Suppressor macrophage (primary cell): ENCODE measurements at regions not wholly inside any gene's neighbourhood (a gene's known extent, or its start where the extent isn't known, plus 50 kb on each side); places are given as distances from the start of the nearest gene placed in this dataset.

ENCODE experiments used
- DNase-seq, 4 experiments: peaks; one replicate each; pipeline ENCODE4 v3.0.0-alpha.2; 2020 to 2022

DNA sequence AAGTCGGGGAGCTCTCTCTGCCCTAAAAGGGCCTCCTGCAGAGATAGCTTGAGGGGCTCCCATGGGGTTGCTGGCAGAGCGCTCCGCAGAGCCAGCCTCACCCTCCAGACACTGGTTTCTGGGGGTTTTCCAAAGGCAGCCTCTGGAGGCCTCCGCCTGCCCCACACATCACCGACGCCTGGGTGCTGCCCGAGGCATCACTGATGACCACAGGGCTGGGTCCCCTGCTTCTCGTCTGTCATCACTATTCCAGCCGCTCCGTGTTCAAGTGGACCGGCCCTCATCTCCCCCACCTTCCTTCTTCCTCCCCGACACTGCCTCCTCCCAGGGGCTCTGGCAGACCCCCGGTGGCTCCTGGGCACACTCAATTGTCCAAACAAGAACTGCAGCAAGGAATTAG, 64.1 kb upstream of the IRX4 start:
- no peak for DNase-seq

DNA sequence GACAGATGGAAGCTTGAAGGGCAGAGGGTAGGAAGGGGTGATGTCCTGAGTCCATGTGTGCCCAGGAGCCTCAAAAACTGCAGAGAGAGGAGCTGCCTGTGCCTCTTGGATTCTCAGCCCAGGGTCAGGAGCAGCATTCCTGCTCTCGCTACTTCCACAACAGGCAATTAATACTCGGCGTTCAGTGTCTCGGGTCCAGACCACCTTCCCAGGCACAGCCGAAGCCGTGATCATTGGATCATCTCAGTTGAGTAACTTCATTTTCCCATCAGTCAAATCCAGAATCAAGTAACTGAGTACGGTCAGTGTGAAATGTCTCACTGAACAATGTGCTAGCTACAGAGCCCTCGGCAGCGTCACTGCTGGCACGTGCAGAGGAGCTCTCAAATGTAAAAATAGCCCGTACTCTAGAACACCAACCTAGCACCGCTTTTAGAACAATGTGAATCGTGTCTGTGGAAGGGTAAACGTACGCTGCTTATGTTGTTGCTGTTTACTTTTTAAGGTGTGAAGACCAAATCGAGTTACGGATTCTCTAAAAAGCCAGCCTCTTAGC, 63.5 kb upstream of the IRX4 start:
- no peak for DNase-seq

DNA sequence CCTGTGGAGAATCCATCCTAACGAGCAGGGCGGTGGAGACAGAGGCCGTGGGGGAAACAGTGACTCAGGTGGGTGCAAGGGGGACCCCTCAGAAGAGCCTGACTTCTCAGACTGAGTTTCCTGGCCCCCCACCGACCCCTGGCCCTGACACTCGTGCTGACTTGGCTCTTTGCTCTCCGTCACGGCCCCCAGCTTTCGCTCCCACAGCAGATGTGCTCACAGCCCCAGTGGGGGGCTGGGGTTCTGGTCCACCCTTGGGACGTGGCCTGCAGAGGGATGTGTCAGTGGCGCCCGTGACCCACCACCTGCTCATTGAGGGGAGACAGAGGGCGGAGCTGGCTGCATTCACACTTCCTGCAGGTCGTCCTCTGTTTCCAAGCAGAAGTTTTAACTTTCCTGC, 62.9 kb upstream of the IRX4 start:
- DNase-seq, result no peak

DNA sequence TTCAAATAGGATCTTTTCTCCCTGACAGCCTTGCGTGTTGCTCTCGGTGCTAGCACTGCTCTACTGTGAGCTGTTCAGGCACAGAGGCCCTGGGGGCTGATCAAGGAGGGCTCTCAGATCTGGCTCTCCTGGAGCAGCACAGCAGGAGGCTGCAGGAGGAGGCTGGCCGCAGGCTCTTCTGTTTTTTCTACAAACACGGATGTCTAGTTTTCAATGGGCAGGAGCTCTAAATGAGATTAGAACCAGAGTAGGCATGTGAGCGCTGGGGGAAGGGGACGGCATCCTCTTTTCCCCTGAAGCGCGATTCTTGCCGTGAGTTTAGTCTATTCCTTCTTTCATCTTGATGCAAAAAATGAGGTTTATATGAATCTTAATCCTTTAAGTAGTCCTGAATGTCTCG, 61.7 kb upstream of the IRX4 start:
- no peak for DNase-seq

DNA sequence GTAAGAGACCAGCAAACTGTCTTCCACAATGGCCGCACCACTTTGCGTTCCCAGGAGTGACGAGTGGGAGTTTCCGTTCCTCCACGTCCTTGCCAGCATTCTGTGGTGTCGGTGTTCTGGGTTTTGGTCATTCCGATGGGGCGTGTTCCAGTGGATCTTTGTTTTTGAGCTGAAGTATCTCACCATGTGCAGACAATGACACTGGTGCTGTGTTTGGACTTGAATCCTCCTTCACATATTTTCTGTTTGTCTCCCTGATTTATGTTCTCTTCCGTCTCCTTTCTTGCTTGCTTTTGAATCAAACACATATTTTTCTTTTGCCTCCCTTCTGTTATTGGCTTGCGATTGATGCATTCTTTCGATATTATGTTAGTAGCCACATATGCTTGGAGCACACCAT, 60.8 kb upstream of the IRX4 start:
- DNase-seq, result no peak

DNA sequence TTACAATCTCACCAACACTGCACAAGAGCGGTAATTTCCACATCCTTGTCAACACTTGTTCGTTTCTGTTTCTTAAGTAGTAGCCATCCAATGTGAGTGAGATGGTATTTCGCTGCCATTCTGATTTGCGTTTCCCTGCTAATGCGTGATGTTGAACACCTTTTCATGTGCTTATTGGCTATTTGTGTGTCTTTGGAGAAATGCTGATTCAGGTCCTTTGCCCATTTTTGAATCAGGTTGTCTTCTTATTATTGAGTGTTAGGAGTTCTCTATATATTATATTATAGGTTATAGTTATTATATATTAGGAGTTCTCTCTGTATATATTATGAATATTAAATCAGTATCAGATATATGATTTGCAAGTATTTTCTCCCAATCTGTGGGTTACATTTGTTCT, 59.9 kb upstream of the IRX4 start:
- DNase-seq, result no peak

DNA sequence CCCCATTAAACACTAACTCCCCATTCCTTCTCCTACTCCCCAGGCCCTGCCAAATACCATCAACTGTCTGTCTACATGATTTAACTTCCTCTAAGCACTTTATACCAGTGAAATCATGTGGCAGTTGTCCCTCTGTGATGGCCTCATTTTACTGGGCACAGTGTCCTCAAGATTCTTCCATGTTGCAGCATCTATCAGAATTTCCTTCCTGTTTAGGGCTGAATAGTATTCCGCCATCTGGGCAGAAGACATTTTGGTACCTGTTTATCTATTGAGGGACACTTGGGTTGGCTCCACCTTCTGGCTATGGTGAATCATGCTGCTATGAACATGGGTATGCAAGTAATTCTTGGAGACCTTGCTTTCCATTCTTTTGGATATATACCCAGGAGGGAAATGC, 59.4 kb upstream of the IRX4 start:
- no peak for DNase-seq

DNA sequence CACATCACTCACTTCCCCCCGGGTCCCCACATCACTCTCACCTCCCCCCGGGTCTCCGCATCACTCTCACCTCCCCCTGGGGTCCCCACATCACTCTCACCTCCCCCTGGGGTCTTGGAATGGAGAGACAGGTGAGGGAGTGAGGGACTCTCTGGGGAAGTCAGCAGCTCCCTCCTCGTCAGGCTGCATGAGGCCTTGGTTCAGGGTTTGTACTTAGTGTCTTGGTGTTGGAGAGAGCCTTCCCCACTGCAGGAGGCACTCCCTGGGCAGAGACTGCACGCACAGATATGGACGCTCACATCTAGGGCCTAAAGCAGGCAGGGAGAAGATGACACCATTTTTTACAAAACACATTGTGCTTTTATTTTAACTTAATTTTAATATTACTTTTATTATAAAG, 56.5 kb upstream of the IRX4 start:
- DNase-seq, result no peak

DNA sequence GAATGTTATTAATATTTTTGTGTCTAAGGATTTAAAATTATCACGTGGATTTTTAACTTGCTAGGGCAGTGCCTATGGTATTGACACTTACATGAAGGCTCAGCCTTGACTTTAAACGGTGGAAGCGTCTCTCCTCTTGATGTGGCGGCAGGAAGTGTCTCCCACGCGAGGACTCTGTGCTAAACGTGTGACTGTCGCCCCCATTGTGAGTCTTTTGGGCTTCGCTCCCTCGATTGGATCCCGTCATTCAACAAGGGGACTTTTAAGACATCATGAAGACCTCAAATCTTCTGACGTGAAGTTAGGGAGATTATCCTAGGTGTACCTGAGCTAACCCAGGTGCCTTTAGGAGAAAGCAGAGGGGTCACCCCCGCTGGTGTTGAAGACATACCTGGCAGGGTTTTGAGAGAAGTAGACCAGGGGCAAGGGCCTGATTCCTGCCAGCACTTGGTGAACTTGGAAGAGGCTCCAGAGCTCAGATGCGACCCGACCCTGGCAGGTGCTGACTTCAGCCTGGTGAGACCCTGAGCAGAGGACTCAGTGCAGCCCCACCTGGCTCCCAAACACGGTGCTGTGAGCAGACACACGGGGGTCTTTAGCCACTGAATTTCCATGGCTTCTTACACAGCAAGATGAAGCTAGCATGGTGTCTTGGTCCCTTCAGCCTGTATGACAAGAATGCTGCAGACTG, 55.7 kb upstream of the IRX4 start:
- no peak for DNase-seq

DNA sequence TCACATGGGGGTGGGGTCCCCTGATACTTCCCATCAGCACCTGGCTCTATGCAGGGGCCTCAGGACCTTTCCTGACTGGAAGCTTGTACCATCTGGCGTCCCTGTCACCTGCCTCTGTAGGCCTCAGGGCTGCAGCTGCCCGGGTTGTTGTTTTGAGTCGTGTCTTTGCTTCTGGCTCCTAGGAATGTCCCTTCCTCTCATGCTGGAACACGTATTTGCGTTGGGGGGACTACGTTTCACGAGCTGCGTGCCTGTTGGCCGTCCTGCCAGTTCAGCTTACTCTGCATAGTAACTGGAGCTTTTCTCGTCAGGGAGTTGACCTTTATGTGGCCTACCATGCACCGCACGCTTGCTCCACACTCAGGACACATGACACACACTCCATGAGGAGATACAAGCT, 54.9 kb upstream of the IRX4 start:
- DNase-seq, result no peak

DNA sequence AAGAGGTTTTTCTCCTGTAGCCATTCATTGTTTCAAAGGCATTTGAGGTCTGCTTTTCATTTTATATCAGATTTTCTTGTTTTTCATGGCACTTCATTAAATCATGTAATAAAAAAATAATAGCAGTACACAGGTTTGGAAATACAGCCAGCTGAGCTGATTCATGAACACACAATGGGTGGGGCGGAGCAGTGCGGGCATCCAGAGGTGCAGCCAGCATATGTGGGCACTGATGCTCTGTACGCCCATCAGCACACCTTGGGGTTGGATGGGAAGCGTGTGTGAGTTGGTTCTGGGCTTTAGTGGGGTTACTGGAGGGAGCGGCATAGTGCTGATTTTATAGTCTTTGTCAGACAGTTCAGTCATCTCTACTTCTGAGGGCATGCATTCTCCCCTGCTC, 54.2 kb upstream of the IRX4 start:
- no peak for DNase-seq

DNA sequence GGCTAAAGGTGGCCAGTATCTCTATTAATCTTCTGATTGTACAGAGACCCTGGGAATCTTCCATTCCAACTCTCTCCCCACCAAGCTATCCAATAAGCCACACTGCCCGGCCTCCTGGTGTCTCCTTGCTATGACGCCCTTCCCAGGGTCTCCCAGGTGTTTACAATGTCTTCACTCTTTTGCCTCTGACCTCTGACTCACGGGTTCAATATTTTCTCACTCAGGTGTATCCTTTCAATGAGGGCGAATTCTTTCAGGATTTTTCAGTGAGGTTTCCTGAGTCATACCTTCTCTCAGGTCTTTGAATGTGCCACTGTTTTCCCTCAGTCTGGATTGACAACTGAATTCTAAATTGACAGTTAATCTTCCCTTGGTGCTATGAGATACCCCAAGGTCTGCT, 53.7 kb upstream of the IRX4 start:
- no peak for DNase-seq

DNA sequence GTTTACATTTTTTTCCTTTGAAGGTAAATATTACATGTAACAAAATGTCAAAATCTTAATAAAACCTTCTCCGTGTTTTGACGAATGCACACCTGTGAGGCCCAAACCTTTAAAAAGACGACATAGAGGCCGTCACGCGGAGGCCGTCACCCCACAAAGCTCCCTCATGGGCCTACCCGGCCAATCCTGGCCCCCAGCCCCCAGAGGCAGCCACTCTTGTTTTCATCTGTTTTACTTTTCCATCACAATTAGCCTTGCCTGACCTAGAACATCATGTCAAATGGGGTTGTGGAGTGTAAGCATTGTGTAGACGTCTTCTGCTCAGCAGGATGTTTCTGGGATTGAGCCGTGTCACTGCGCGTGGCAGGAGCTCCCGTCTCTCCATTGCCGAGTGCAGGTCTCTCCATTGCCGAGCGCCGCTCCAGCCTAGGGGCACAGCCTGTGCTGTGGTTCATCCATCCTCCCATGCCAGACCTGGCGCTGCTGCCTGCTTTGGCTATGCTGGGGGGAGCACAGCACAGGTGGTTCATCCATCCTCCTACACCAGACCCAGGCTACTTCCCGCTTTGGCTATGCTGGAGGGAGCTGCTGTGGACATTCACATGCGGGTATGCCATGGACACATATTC, 52.2 kb upstream of the IRX4 start:
- DNase-seq, result no peak

DNA sequence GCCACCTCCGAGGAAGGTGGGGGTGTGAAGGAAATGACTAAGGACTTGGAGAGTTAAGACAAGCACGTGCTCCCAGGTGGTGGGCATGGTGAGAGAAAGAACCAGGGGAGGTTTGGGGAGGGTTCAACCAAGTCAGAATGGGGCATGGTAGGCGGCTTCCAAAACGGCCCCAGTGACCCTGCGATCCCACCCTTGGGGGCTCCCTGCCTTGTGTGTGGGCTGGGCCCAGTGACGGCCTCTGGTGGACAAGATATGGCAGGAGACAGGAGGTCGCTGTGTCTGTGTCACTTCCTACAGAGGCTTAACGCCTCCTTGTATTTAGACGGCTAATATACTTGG, 51.3 kb upstream of the IRX4 start:
- no peak for DNase-seq

DNA sequence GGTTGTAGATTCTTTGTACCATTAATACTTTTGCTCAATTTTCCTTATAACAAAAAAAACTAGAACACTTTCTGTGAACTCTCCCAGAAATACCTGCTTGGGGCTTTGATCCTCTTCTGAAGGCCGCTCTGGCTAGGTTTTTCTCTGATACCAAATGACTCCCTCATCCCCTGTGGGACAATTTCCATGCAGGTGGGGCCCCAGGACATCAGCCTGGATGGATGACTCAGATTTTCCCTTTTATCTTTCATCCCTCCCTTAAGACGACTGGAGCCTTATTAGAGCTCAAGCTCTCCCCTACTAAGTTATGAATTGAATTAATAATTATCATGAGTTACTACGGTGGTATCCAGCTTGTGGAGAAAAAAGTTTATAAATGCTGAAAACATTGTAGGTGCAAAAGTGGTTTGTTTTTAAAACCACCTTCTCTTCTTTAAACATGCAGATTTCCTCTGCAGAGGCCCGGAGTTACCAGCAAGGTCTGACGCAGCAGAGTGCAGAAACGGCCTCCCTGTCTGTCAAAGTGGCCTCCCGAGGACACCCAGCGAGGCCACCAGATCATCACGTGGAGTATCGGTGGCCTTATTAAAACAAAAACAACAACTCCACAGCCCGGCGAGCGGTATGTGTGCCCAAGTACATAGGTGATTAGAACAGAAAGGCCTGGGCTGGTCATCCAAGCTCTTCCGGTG, 50.8 kb upstream of the IRX4 start:
- DNase-seq, result no peak
